ENCODE measurements at regions not wholly inside any gene's neighbourhood (a gene's known extent, or its start where the extent isn't known, plus 50 kb on each side); places are given as distances from the start of the nearest gene placed in this dataset.

GRCh38 chr5:164392531-164392930 lies 887.1 kb downstream of the MAT2B start:
- DNase-seq (ENCODE audit: low spot score): no peak

- DNase-seq (ENCODE audit: low spot score): no peak
Measured at GRCh38 chr5:164394686-164395194, 889.3 kb downstream of the MAT2B start.

- DNase-seq (ENCODE audit: low spot score): no peak
Measured at GRCh38 chr5:164412531-164412930, 907.1 kb downstream of the MAT2B start.

- DNase-seq (ENCODE audit: low spot score): no peak
Measured at GRCh38 chr5:164420161-164420560, 914.7 kb downstream of the MAT2B start.

GRCh38 chr5:164422400-164422799 lies 917.0 kb downstream of the MAT2B start:
- DNase-seq (ENCODE audit: low spot score): peak; percentile 20

- no peak for DNase-seq (ENCODE audit: low spot score)
Measured at GRCh38 chr5:164431634-164432304, 926.4 kb downstream of the MAT2B start.

- no peak for DNase-seq (ENCODE audit: low spot score)
Measured at GRCh38 chr5:164433106-164433870, 927.9 kb downstream of the MAT2B start.

GRCh38 chr5:164435576-164435975 lies 930.2 kb downstream of the MAT2B start:
- DNase-seq (ENCODE audit: low spot score): no peak

- no peak for DNase-seq (ENCODE audit: low spot score)
Measured at GRCh38 chr5:164439799-164440198, 934.4 kb downstream of the MAT2B start.

GRCh38 chr5:164449460-164449859 lies 944.0 kb downstream of the MAT2B start:
- DNase-seq (ENCODE audit: low spot score): no peak

GRCh38 chr5:164466033-164466432 lies 960.6 kb downstream of the MAT2B start:
- no peak for DNase-seq (ENCODE audit: low spot score)

- no peak for DNase-seq (ENCODE audit: low spot score)
Measured at GRCh38 chr5:164470312-164470711, 964.9 kb downstream of the MAT2B start.

GRCh38 chr5:164472165-164472564 lies 966.7 kb downstream of the MAT2B start:
- DNase-seq (ENCODE audit: low spot score): no peak

GRCh38 chr5:164475339-164475977 lies 970.0 kb downstream of the MAT2B start:
- peak; percentile 31 for DNase-seq (ENCODE audit: low spot score)

- DNase-seq (ENCODE audit: low spot score): no peak
Measured at GRCh38 chr5:164481270-164481669, 975.9 kb downstream of the MAT2B start.

- DNase-seq (ENCODE audit: low spot score): no peak
Measured at GRCh38 chr5:164482351-164482750, 976.9 kb downstream of the MAT2B start.

- no peak for DNase-seq (ENCODE audit: low spot score)
Measured at GRCh38 chr5:164484948-164485347, 979.5 kb downstream of the MAT2B start.

- no peak for DNase-seq (ENCODE audit: low spot score)
Measured at GRCh38 chr5:164487939-164488338, 982.5 kb downstream of the MAT2B start.

- DNase-seq (ENCODE audit: low spot score): no peak
Measured at GRCh38 chr5:164497311-164498064, 992.1 kb downstream of the MAT2B start.

GRCh38 chr5:164498438-164498837 lies 993.0 kb downstream of the MAT2B start:
- no peak for DNase-seq (ENCODE audit: low spot score)

- DNase-seq (ENCODE audit: low spot score): no peak
Measured at GRCh38 chr5:164500856-164501255, 995.4 kb downstream of the MAT2B start.

GRCh38 chr5:164501344-164501743 lies 995.9 kb downstream of the MAT2B start:
- no peak for DNase-seq (ENCODE audit: low spot score)

Measured in RKO (cell line).